HL-60 (cell line): ENCODE measurements at regions not wholly inside any gene's neighbourhood (a gene's known extent, or its start where the extent isn't known, plus 50 kb on each side); places are given as distances from the start of the nearest gene placed in this dataset.

Source experiments
- POLR2AphosphoS5 ChIP-seq: IDR thresholded peaks from 2 replicates; pipeline ENCODE4 v1.6.1; 2012; ENCODE audit warnings: low read depth
- TF ChIP-seq, protein P1 (sequence below): IDR thresholded peaks from one replicate; pipeline ENCODE4 v1.5.1; 2011; ENCODE audit warnings: low read length, control low read depth, inconsistent platforms; ENCODE audit not compliant: insufficient read depth

- TF ChIP-seq, protein P1, sequence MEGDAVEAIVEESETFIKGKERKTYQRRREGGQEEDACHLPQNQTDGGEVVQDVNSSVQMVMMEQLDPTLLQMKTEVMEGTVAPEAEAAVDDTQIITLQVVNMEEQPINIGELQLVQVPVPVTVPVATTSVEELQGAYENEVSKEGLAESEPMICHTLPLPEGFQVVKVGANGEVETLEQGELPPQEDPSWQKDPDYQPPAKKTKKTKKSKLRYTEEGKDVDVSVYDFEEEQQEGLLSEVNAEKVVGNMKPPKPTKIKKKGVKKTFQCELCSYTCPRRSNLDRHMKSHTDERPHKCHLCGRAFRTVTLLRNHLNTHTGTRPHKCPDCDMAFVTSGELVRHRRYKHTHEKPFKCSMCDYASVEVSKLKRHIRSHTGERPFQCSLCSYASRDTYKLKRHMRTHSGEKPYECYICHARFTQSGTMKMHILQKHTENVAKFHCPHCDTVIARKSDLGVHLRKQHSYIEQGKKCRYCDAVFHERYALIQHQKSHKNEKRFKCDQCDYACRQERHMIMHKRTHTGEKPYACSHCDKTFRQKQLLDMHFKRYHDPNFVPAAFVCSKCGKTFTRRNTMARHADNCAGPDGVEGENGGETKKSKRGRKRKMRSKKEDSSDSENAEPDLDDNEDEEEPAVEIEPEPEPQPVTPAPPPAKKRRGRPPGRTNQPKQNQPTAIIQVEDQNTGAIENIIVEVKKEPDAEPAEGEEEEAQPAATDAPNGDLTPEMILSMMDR, result no peak
- no peak for TF ChIP-seq POLR2AphosphoS5
Measured at GRCh38 chr2:217065695-217066405, 206.0 kb upstream of the TNP1 start.
